Central memory CD8-positive, alpha-beta T cell (primary cell): ENCODE measurements at regions not wholly inside any gene's neighbourhood (a gene's known extent, or its start where the extent isn't known, plus 50 kb on each side); places are given as distances from the start of the nearest gene placed in this dataset.

Source experiments
- ATAC-seq: fragments of 150-1000 bp; cut with Tn5 transposase; replicated peaks from 2 replicates; pipeline ENCODE4 v1.10.0; 2022; ENCODE audit warnings: mild to moderate bottlenecking, moderate FRiP score, moderate number of reproducible peaks; ENCODE audit not compliant: poor library complexity, severe bottlenecking; ENCODE audit errors: extremely low read depth
- DNase-seq, 2 donors: peaks; one replicate each; pipeline ENCODE4 v3.0.0; 2021; ENCODE audit warnings: low spot score in 2 of 2
- H3K27ac Mint-ChIP-seq: one replicate; pipeline ENCODE4 v1.8.0; 2022; ENCODE audit warnings: low read depth, mild to moderate bottlenecking, moderate library complexity, mixed read lengths
- H3K27me3 Mint-ChIP-seq: one replicate; pipeline ENCODE4 v1.8.0; 2022; ENCODE audit warnings: mixed read lengths
- H3K36me3 Mint-ChIP-seq: one replicate; pipeline ENCODE4 v1.8.0; 2022; ENCODE audit warnings: mild to moderate bottlenecking, moderate library complexity, mixed read lengths; ENCODE audit not compliant: insufficient read depth
- H3K4me1 Mint-ChIP-seq: one replicate; pipeline ENCODE4 v1.8.0; 2022; ENCODE audit warnings: mixed read lengths
- H3K4me3 Mint-ChIP-seq: one replicate; pipeline ENCODE4 v1.8.0; 2022; ENCODE audit warnings: mild to moderate bottlenecking, moderate library complexity, mixed read lengths
- H3K9me3 Mint-ChIP-seq: one replicate; pipeline ENCODE4 v1.8.0; 2022; ENCODE audit warnings: mixed read lengths

- Mint-ChIP-seq H3K36me3 (no peaks in the 10 kb centered on the region), H3K27me3 (no peaks in the 10 kb centered on the region), H3K4me3 (no peak overlapping the region), H3K4me1 (no peaks in the 10 kb centered on the region), H3K27ac (no peak overlapping the region), H3K9me3 (no peaks in the 10 kb centered on the region)
- DNase-seq (no peak), ATAC-seq (no peak)
Observed at GRCh38 chr1:56442290-56442877, 137.0 kb downstream of the PLPP3 start.

- Mint-ChIP-seq H3K27me3 (no peaks in the 10 kb centered on the region), H3K4me1 (no peaks in the 10 kb centered on the region), H3K4me3 (no peak overlapping the region), H3K36me3 (no peaks in the 10 kb centered on the region), H3K9me3 (no peaks in the 10 kb centered on the region), H3K27ac (no peak overlapping the region)
- no peak for ATAC-seq
- no peak for DNase-seq
Observed at GRCh38 chr1:56441601-56442000, 137.8 kb downstream of the PLPP3 start.

- H3K4me3 Mint-ChIP-seq = no peak overlapping the region
- H3K27me3 Mint-ChIP-seq = no peaks in the 10 kb centered on the region
- no peak for ATAC-seq
- H3K36me3 Mint-ChIP-seq = no peaks in the 10 kb centered on the region
- no peak for DNase-seq
- no peak overlapping the region for H3K27ac Mint-ChIP-seq
- H3K9me3 Mint-ChIP-seq = no peaks in the 10 kb centered on the region
- no peaks in the 10 kb centered on the region for H3K4me1 Mint-ChIP-seq
Observed at GRCh38 chr1:56439610-56440264, 139.6 kb downstream of the PLPP3 start.

GRCh38 chr1:56438901-56439551 lies 140.3 kb downstream of the PLPP3 start:
- Mint-ChIP-seq H3K27me3 (no peaks in the 10 kb centered on the region), H3K27ac (no peak overlapping the region), H3K4me1 (no peaks in the 10 kb centered on the region), H3K4me3 (no peak overlapping the region), H3K36me3 (no peaks in the 10 kb centered on the region), H3K9me3 (no peaks in the 10 kb centered on the region)
- DNase-seq (no peak), ATAC-seq (no peak)

- Mint-ChIP-seq H3K27ac (no peak overlapping the region), H3K36me3 (no peaks in the 10 kb centered on the region), H3K4me1 (no peaks in the 10 kb centered on the region), H3K4me3 (no peak overlapping the region), H3K9me3 (peaks cover 9% of the 10 kb centered on the region), H3K27me3 (no peaks in the 10 kb centered on the region)
- DNase-seq = no peak
- no peak for ATAC-seq
Observed at GRCh38 chr1:56437959-56438358, 141.4 kb downstream of the PLPP3 start.

GRCh38 chr1:56436912-56437417 lies 142.4 kb downstream of the PLPP3 start:
- Mint-ChIP-seq H3K9me3 (peaks cover 9% of the 10 kb centered on the region), H3K36me3 (no peaks in the 10 kb centered on the region)

GRCh38 chr1:56436296-56436695 lies 143.1 kb downstream of the PLPP3 start:
- no peaks in the 10 kb centered on the region for H3K4me1 Mint-ChIP-seq

More at GRCh38 chr1:56436912-56437417, 142.4 kb downstream of the PLPP3 start:
- Mint-ChIP-seq H3K27me3 (no peaks in the 10 kb centered on the region), H3K27ac (no peak overlapping the region), H3K4me3 (no peak overlapping the region), H3K4me1 (no peaks in the 10 kb centered on the region)
- DNase-seq = no peak
- ATAC-seq = no peak

GRCh38 chr1:56435434-56436262 lies 143.7 kb downstream of the PLPP3 start:
- H3K36me3 Mint-ChIP-seq = no peaks in the 10 kb centered on the region
- ATAC-seq (no peak), DNase-seq (no peak)
- H3K4me3 Mint-ChIP-seq = no peak overlapping the region
- no peak overlapping the region for H3K27ac Mint-ChIP-seq
- H3K9me3 Mint-ChIP-seq = peaks cover 9% of the 10 kb centered on the region
- no peaks in the 10 kb centered on the region for H3K4me1 Mint-ChIP-seq
- H3K27me3 Mint-ChIP-seq = no peaks in the 10 kb centered on the region

More at GRCh38 chr1:56436296-56436695, 143.1 kb downstream of the PLPP3 start:
- Mint-ChIP-seq H3K36me3 (no peaks in the 10 kb centered on the region), H3K27me3 (no peaks in the 10 kb centered on the region), H3K9me3 (peaks cover 9% of the 10 kb centered on the region), H3K27ac (no peak overlapping the region), H3K4me3 (no peak overlapping the region)
- DNase-seq = no peak
- ATAC-seq = no peak

GRCh38 chr1:56434740-56435139 lies 144.6 kb downstream of the PLPP3 start:
- ATAC-seq = no peak
- Mint-ChIP-seq H3K9me3 (peaks cover 9% of the 10 kb centered on the region), H3K4me1 (no peaks in the 10 kb centered on the region), H3K27me3 (no peaks in the 10 kb centered on the region), H3K4me3 (no peak overlapping the region), H3K36me3 (no peaks in the 10 kb centered on the region), H3K27ac (no peak overlapping the region)
- no peak for DNase-seq

GRCh38 chr1:56434025-56434424 lies 145.3 kb downstream of the PLPP3 start:
- Mint-ChIP-seq H3K4me1 (no peaks in the 10 kb centered on the region), H3K36me3 (no peaks in the 10 kb centered on the region), H3K9me3 (peaks cover 9% of the 10 kb centered on the region), H3K27ac (no peak overlapping the region), H3K4me3 (no peak overlapping the region), H3K27me3 (no peaks in the 10 kb centered on the region)
- no peak for DNase-seq
- no peak for ATAC-seq

- Mint-ChIP-seq H3K4me1 (no peaks in the 10 kb centered on the region), H3K4me3 (no peak overlapping the region), H3K27ac (no peak overlapping the region), H3K9me3 (peaks cover 9% of the 10 kb centered on the region), H3K36me3 (no peaks in the 10 kb centered on the region), H3K27me3 (no peaks in the 10 kb centered on the region)
- no peak for DNase-seq
- ATAC-seq = no peak
Observed at GRCh38 chr1:56433056-56433577, 146.2 kb downstream of the PLPP3 start.
